ENCODE measurements at regions not wholly inside any gene's neighbourhood (a gene's known extent, or its start where the extent isn't known, plus 50 kb on each side); places are given as distances from the start of the nearest gene placed in this dataset.

DNA sequence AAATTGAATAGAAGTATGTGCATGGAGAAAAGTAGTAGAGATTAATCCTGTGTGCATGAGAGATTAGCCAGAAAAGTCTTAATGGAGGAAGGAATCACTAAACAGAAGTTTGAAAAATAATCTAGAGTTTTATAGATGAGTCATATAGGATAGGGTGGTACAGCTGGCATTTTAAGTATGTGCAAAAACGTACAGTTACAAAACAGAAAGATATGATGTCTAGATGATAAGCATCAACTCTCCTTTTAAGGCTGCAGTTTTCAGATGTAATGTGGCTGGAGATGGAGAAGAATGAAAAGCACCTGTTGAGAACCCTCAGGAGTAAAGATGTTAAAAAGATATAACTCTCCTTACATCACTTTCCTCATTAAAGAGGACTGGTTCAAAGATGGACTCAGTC lies 271.3 kb downstream of the STK31 start:
- DNase-seq: no peak

- no peak for DNase-seq
These were observed 271.7 kb downstream of the STK31 start for GRCh38 chr7:23981758-23982157.

- no peak for DNase-seq
These were observed 278.5 kb upstream of the NPY start for GRCh38 chr7:24005517-24005916.

- no peak for DNase-seq
These were observed 273.5 kb upstream of the NPY start for GRCh38 chr7:24010495-24010894.

DNA sequence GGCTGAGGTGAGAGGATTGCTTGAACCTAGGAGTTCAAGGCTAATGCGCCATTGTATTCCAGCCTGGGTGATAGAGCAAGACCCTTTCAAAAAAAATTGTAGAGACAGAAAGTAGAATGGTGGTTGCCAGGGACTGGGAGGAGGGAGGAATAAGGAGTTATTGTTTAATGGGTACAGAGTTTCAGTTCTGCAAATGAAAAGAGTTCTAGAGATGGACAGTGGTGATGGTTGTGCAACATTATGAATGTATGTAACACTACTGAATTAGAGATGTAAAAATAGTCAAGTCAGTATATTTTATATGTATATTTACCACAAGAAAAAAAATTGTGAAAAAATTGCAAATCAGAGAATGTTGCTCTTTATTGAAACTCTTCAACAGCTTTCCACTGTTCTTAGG lies 266.5 kb upstream of the NPY start:
- no peak for DNase-seq

GRCh38 chr7:24018331-24018730 lies 265.7 kb upstream of the NPY start:
- no peak for DNase-seq

- no peak for DNase-seq
These were observed 264.1 kb upstream of the NPY start for GRCh38 chr7:24019841-24020240.

GRCh38 chr7:24024276-24025068 lies 259.5 kb upstream of the NPY start:
- no peak for DNase-seq

DNA sequence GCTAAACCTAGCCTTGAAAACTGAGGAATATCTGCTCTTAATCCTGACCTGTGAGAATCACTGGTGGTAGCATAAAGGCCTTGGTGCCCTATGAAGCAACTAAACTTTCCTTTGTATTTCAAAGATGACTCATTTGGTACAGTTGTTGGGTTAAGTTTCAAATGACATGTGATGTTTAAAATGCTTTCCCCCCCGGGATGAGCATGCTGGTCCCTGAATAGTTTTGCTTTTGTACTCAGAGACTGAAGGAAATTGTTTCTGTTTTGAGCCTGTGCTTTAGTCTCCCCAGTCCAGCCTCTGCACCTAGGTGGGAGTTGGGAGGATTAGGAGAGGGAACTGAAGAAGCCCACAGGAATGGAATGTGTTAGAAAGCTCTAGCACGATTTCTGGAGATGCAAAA lies 258.9 kb upstream of the NPY start:
- no peak for DNase-seq

DNA sequence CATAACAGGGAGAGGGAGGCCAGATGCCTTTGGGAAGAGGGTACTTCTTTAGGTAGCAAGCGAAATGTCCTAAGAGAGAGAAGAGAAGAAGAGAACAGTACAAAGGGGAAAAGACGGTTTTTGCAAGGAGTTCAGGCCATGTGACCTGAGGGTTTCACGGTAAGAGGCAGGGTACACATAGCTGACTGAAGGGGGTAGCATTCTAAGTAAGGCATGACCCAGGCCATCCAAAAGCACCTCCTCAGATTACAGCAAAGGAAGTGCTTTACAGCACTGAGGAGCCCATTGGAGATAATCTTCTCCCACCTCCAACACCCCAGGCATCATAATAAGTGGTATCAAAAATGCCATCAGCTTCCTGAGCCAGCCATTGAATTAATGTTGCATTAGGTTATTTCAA lies 258.2 kb upstream of the NPY start:
- no peak for DNase-seq

GRCh38 chr7:24026351-24026750 lies 257.6 kb upstream of the NPY start:
- no peak for DNase-seq

DNA sequence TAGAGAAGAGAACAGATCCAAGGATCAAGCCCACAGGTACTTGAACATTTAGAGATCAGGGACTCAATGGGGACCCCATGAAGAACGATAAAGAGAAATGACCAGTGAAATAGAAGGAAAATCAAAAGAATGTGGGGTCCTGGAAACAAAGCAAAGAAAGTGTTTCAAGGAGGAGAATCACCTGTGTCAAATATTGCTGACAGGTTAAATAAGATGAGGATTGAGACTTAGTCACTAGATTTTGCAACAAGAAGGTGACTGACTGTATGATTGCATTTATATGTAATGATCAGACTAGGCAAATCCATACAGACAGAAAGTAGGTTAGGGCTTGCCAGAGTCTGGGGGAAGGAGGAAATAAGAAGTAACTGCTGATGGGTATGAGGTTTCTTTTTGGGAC lies 254.9 kb upstream of the NPY start:
- no peak for DNase-seq

GRCh38 chr7:24034251-24034650 lies 249.7 kb upstream of the NPY start:
- DNase-seq: no peak

- DNase-seq: no peak
These were observed 248.5 kb upstream of the NPY start for GRCh38 chr7:24035366-24036032.

GRCh38 chr7:24036033-24036412 lies 248.0 kb upstream of the NPY start:
- DNase-seq: no peak

DNA sequence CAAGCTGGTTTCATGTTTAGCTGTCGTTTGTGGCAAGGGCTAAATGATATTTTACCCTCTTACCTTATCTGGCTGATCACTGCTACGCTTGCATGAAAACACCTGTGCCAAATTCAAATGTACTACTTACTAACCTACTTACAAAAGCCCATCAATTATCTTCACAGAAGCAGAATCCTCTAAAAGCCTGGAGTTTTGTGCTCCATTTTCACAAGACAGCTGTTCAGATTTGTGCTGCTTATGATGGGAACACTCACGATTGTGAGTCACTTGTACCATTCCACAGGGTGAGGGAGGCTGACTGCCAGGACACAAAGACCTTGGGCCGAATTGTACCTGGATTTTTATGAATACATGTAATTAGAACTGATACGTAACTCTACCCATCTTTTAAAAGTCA lies 245.0 kb upstream of the NPY start:
- no peak for DNase-seq

DNA sequence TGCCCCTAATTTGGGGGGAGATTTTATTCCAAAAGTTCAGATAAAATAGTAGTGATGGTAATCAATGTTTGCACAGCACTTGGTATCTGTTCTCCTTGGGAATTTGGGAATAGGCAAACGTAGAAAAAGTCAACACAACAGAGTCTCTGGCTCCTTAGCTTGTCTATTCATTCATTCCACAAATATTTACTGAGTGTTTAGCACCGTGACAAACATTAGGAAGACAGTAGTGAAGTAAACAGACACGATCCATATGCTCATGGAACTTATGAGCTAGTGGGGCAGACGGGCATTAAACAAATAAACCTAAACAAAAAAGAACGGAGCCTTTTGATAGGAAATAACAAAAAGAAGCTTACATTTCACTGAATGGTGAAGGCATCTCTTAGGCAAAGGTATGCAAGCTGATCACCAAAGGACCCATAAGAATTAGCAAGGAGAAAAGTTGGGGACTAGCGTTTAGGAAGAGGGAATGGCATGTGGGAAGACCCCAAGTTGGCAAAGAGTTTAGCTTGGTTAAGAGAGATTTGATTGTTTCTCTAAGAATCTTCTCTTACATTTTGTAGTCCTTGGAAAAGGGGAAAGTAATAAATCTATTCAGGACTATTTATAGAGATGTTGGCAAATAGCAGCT lies 243.9 kb upstream of the NPY start:
- peak; percentile 37 for DNase-seq

GRCh38 chr7:24042028-24042427 lies 242.0 kb upstream of the NPY start:
- DNase-seq: no peak

GRCh38 chr7:24049296-24049695 lies 234.7 kb upstream of the NPY start:
- DNase-seq: no peak

DNA sequence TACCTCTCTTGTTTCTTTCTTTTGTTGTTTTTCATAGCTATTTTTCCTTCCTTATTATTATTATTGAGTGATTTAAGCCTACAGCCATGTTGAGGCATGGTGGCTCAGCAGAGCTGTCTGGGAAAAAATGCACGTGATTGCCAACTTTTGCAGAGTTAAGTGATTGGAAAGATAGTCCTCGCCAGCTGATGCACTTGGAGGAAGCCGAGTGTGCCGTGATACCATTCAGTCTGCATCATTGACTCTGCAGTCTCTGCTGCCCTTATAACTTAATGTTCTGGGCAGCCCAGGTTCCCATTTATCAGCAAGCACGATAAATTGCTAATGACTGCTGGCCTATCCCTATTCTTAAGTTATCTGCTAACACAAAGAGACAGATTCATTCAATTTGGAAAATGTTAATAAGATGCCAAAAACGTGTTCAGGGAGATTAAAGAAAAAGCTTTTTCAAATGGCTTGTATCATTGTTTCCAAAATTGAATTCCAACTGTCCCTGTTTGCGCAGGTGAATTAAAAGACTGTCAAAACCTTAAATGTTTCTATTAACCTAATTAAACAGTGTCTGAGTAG lies 232.9 kb upstream of the NPY start:
- DNase-seq: no peak

GRCh38 chr7:24051651-24052050 lies 232.3 kb upstream of the NPY start:
- DNase-seq: no peak

DNA sequence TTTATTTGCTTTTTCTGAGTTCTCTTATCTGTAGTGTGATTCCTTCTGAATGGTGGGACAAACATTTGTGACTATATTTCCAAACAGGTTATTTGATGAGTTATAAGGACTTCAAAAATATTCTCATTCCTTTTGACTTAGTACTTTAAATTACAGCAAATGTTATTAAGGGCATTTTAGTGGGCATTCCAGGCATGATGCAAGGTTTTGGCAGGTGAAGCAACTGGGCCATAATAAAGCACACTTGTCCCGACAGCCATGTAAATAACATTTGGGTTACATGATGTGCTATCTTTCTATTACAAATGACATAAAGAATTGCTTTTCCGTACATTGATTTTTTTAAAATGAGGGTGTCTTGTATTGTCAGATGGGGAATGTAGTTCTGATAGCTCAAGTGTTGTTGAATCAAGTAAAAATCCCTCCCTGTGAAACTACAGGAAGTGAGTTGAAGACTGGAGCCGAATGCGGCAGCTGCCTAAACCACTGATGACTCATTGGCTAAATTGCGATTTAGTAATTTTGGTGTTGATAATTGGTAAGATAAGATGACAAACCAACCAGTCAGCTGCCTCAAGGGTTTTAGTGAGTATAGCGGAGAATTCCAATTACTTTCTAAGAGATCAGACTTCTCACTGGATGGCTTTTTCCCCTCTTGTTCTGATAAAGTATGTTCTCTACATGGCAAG lies 231.3 kb upstream of the NPY start:
- no peak for DNase-seq

DNA sequence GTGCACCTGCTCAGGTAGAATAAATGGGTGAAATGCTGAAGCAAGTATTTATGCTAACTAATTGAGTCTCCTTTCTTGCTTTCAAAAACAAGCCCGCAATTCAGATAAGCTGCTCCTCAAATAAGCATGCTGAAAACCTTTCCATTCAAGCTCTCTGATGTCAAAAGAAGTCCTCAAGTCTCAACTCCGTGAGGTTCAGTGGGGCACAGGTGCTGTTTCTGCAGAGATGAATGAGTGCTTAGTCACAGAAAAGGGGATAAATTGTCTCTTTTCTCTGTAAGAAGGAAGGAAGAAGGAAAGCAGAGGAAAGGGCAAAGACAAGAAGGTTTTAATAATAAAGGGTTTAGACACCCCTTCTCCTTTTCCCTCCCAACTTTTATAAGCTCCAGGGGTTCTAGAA lies 229.8 kb upstream of the NPY start:
- no peak for DNase-seq
